GDM1 (cell line): ENCODE measurements at regions not wholly inside any gene's neighbourhood (a gene's known extent, or its start where the extent isn't known, plus 50 kb on each side); places are given as distances from the start of the nearest gene placed in this dataset.
"Not testable (repeated sequence)": the region's sequence is repeated elsewhere in the genome, so short reads cannot be mapped to it uniquely, and the experiment has no call there.

Source experiments
- DNase-seq: peaks from one replicate; lab custom pipeline; 2025; lab: John Stamatoyannopoulos, UW

DNA sequence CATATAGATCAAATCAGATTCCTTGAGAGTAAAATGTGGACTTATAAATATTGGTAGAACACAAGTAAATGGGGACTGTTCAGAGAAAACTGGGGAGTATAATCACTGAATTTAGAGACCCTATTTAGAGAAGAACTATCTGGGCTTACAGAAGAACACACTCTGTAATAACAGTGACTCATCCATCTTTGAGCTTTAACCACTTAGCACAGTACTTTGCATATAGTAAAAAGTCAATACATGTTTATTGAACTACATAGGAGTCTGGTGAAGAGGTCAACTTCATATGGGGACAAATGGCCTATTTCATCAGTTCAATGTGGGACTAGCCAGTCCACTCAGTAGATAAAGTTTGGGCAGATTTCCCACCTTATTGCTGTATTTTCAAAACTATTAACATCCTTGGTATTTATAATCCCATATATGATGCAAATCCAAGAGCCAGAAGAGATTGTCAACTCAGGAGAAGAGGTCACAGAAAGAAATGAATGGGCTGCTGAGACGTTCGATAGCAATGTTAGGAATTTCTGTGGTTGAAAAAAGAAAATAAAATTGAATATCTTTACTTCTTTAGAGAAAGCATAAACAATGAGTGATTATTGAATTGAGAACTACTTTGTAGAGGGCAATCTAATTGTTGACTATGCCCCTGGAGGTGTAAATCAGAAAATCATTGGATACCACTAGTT is 119.3 kb upstream of the CACNA2D1 start:
- no peak for DNase-seq

DNA sequence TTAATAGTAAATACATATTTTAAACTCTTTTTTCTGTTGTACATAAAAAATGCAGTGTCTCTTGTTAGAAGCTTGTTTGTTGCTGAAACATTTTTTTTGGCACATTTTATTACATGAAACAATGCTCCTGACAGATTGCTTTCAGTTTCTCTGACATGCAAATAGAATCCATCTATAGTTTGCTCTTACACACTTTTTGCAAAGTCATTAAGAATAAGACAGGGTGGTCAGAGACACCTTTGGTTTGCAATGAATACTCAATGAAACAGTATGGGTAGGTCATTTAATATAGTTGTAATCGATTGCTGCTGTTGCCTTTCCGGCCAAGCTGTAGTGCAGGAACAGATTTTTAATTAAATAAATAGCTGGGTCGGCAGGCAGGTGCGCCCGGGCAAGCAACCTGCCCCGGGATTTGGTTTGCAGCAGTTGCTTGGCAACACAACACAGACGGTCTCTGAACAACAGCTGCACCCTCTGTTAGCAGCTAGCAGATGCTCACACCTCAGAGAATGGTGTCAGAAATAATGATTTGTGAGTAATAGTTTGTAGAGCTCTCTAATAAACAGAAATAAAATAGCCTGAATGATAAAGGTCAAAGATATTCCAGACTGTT is 115.7 kb upstream of the CACNA2D1 start:
- no peak for DNase-seq

DNA sequence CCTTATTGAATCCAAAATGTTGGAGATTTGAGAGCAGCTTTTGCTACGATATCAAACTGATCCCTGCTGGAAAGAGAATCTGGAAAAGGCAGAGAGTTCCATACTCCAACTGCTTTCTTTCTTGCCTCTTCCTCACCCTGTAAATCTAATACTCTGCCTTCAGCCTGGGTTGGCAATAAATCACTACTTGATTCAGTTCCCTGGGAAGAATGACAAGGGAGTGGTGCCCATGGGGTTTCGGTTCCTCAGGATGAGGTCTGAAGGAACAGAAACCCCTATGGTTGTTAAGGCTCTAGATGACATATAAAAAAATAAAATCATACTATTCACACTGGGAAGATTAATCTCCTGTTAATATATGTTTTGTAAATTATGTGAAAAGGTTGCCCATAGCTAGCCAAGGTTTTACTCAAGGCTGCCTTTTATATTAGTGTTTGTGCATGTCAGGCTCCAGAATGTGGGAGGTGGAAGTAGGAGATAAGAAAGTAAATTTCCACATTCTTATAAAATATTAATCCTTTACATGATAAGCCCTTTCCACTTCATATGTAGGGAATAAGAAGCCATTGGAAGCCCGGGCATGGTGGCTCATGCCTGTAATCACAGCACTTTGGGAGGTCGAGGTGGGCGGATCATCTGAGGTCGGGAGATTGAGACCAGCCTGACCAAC is 106.2 kb upstream of the CACNA2D1 start:
- no peak for DNase-seq

DNA sequence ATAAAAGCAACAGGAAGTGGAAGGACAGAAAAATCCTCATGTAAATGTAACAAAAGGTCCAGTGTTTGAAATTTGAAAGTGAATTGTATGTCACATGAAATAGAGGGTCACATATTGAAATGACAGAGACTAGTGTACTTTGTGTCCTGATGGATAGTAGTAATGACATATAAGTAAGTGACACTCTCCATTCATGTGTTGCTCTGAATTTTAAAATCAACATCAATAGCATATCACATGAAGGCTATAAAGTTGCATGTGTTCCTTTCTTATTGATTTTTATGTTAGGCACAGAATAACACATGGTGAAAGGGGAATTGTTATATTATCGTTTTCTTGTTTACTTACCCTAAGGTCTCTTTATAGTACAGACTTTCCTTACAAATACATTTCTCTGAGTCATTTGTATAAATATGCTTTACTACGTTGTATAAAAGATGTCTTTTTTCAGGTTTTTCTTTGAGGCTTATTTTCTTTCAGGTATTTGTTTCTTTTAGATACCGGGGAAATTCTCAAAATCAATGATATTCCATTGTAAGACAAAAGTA is 104.6 kb upstream of the CACNA2D1 start:
- no peak for DNase-seq

DNA sequence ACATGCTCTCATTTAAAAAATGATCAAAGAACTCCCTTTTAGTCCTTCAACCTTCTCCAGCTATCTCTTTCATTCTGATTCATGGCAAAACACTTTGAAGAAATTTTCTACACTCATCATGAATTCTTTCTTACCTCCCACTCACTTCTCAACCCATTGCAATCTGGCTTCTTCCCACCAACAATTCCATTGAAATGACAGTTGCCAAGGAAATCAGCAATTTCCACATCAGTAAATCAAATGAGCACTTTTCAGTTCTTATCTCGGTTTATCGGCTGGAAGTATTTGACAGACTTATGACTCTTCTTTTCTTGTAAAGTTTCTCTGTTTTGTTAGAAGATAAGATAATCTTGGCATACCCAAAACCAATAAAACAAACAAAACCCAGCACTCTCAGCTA is 99.1 kb upstream of the CACNA2D1 start:
- DNase-seq = no peak

DNA sequence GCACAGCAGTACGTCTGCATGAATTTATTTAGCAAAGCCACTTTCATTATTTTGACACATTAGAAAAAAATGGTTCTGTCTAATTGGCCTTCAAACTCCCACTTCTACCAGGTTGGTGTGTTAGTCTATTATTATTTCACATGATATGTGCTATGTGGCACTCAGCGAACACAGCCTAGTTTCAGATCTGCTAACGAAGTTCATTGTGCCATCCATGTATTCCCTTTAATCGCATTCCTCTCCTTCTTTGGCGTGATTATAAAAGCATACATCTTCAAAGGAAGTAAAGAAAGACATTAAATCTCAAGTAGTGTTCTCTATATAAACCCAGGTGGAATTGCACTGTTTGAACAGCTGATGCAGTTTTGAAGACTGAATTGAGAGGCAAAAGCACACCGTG is 96.4 kb upstream of the CACNA2D1 start:
- DNase-seq = no peak

DNA sequence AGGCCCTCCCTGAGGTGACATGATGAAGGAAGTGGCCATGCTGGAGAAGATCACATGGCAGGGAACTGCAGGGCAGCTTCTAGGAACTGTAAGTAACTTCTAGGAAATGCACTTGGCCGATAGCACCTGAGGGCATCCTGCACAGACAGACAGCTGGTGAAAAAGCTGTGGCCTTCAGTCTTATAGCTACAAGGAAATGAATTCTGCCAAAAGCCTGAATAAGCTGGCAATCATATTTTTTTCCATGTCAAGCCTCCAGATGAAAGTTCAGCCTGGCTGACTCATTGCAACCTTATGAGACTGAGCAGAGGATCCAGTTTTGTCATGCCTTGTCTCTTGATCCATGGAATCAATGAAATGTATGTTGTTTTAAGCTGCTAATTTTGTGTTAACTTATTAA is 91.1 kb upstream of the CACNA2D1 start:
- DNase-seq = no peak

DNA sequence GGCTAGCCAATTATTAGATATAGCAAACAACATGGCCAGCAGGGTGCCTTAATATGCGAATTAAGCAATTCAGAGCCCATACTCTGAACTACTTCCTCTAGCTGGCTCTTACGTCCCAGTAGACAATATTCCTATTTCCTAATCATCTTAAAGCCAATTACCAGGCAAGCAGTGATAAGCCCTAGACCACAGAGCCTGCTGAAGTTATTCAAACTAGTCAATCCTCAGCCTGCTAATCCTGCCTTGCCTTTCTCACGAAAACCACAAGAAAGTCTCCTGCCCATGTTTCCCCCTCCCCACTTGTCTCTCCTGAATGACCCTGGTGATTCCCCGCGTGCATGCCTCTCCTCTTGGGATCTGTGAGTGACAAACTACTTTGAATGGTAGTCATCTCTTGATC is 86.8 kb upstream of the CACNA2D1 start:
- no peak for DNase-seq

DNA sequence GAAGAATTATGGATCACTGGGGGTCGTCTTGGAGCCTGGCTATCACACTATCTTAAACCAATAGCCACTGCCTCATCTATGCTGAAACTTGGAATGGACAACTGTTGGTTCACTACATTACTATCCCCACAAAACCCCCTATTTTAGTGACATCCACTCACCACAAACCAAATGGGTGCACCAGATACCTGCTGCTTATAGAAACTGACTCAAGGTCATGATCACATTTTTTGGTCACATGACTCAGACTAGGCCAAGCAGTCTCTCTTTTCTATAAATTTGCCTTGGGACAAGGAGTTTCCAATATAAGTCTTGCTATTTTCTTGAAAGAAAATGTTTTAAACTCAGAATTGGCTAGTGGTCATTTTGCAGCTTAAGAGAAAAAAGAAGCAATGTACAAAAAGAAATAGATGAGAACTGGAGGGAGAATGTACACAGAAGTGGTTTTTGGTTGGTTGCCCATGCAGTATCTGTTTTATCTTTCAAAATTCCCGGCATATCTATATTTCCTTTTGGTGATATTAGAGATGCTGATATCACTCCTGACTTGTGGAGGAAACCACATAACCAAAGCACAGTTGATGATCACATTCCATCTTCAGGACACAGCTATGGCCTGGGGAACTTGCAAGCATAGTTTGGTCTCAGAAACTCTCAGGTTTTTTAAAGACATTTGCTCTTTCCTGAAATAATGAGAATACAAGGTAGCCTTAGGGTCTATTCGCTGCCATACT is 85.2 kb upstream of the CACNA2D1 start:
- no peak for DNase-seq

DNA sequence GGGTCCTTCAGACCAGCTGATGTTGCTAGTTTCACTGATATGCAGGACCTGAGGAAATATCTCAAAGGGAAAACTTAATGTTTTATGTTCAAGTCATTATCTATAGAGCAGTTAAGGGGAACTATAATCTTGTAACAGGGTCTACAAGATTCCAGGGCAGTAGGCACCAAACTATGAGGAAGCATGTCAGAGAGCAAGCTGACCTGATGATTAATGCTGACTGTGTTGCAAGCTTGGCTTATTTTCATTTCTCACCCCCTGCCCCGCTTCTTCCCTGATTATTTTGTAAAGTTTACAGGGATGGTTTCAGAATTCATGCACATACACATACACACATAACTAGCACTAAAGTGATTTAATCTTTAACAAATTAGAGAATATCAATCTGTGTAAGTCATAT is 84.3 kb upstream of the CACNA2D1 start:
- no peak for DNase-seq

DNA sequence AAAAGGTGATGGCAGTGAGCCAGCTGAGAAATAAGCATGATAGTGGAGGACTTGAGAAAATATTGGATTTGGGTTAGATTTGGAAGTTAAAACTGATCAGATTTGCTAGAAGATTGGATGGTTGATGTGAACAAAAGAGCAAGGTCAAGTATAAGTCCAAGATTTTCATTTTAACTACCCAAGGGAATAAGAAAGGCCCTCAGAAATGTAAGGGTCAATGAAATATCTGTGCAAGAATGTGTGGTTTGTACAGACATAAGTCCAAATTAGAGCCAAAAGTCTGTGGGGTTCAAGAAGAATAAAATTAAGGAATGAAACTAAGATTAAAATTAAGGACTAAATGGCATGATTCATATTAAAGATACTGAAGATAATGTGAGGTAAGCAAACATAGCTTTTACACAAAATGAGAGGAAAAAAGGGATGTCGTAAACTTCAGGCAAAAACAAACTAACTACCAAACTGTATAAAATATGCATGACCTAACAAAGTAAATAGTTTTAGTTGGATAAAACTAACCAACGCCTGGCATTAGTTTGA is 78.4 kb upstream of the CACNA2D1 start:
- no peak for DNase-seq

DNA sequence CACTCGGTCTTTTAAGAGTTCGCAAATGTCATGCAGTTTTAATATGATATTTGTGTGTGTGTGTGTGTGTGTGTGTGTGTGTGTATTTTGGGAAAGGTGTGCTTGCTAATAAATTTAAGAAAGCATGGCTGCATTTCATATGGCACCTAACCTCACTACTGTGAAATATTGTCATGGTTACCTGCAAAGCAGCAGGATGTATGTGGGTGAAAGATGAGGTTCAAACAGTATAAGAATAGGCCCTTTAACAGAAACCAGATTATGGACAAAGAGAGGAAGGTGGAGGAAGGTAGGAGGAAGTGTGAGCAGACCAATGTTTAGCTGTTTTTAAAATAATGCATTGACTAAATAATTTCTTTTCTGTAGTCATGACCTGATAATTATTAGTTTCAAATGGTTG is 73.5 kb upstream of the CACNA2D1 start:
- DNase-seq = no peak

DNA sequence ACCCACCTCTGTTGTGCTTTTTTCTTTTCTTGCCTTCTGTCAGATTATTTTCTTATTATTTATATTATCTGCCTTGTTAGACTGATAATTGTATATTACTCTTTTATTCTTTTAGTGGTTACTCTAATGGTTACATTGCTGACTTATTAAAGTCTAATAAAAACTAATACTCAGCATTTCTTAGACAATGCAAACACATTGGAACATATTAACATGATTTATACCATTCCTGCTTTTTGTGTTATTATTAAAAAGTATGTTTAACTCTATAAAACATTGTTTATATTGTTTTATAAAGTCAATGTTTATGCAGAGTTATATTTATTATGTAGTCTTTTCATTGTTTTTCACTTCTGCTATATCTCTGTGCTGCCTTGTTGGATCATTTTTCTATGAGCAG is 68.0 kb upstream of the CACNA2D1 start:
- no peak for DNase-seq

DNA sequence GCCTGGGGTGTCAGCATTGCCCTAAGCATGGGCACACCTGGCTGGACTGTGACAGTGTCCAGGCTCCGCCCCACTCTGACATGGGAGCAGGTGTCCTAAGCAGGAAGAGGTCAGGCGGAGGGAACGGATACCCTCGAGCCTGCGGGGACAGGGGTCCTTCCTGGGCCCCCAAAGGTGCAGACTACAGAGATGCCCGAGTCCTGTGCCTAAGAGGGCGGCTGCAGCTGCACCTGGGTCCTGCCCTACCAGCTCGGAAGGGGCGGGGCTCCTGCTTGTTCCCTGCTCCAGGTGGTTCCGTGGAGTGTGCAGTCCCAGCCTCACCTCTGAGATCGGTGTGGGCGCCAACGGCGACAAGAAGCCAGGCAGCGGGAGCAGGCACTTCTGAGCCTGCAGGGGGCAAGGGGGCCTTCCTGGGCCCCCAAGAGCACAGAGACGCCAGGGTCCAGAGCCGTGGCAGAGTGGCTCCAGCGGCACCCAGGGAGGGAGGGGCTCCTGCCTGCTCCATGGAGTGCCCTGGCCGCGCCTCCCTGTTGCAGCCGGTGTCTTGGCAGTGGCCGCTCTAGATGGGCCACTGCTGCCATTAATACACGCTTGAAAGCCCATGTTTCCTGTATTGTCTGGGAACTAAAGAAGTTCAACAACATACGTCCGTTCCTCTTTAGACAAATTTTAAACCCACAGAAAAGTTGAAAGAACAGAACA is 64.5 kb upstream of the CACNA2D1 start:
- DNase-seq = no peak

DNA sequence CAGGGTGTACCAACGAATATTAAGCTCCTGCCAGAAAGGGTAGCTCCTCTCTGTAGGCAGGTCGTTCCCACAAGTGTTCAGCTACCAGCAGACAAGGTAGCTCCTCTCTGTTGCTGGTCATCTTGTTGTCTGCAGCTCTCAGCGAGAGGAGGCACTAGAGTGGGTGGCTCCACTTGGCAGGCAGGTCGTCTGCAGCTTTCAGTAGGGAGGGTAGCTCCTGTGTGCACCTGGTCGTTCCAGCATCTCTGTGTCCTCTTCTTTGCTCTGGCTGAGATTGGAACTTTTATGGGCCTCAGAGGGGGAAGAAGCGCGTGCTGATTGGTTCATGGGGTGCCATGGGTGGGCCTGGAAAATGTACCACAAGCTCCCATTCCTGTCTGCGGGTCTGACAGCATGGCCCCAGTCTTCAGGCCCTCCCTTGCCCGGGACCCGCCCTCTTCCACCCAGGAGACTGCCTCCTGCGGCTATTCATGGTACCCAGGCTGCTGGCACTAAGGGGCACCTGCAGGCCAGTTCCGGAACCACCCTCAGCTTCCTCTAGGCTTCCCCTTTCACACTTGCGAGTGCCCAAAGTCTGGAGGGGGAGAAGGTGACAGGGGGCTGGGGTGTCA is 63.9 kb upstream of the CACNA2D1 start:
- DNase-seq = no peak

DNA sequence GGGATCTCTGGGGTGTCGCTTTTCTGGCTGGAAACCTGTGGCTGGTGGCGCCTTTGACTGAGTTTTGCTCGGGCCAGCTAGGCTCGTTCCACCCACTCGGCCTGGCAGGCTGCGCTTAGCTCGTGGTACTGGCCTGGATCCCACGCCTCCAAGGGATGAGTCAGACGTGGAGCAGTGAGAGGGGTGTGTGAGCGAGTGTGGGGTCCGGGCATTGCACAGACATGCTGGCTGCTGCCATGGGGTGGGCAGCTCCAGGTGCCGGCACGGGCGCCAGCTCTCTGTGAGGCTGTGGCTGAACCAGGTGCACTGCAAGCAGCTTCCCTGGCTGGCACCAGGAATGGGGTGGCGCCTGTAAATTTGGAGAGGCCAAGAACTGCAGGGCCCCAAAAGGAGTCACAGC is 63.1 kb upstream of the CACNA2D1 start:
- no peak for DNase-seq

DNA sequence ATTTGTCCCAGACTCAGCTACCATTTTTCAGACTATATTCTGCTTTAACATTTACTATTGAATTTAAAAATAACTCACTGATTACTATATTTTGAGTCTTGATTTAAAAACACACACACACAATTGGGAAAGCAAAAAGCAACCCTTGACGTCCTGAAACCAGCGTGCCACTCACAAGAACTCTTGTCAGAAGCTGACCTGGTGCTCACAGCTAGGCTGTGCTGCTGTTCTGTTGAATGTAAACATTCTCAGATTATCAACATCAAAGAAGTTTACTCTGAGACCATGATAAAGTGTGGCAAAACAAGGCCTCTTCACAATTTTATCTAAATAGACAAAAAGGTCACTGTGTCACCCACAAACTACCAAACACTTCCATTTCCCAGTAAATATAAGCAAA is 62.6 kb upstream of the CACNA2D1 start:
- no peak for DNase-seq

DNA sequence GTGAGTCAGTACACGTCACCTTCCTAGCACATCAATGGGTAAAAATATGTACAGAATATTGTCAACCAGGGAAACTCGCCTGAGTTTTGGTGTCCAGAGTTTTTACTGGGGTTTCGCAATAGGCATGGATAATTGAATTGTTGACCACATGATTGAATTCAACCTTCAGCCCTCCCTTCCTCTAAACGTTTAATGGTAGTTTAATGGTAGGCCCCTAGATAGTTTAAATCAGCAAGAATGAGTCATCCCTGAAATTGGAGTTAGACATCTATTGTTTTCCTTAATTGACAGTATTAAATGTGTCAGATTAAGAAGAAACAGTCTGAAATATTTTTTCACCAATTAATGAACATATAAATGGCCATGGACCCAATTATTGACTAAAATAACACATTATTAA is 57.8 kb upstream of the CACNA2D1 start:
- DNase-seq = no peak

DNA sequence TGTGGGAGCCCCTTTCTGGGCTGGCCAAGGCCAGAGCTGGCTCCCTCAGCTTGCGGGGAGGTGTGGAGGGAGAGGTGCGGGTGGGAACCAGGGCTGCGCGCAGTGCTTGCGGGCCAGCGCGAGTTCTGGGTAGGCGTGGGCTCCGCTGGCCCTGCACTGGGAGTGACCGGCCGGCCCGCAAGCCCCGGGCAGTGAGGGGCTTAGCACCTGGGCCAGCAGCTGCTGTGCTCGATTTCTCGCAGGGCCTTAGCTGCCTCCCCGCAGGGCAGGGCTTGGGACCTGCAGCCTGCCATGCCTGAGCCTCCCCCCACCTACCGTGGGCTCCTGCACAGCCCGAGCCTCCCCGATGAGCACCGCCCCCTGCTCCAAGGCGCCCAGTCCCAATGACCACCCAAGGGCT is 56.0 kb upstream of the CACNA2D1 start:
- not testable (repeated sequence) for DNase-seq

DNA sequence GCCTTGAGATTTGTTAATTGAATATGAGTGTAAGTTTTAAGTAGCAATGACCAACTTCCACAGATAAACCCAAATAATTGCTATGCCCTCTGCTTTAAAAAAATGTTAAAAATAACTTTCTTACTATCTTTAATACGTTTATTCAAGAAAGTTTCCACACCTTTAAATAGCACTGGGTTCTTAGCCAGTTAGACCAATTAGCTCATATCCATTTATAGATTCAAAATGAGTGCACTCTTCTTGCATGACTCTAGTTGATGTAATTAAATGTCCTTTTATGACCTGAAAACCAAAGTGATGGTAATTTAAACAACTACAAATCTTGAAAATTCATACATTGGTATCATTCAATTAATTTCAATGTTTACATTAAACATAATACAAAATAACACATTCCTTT is 50.8 kb upstream of the CACNA2D1 start:
- no peak for DNase-seq
